ENCODE measurements at regions not wholly inside any gene's neighbourhood (a gene's known extent, or its start where the extent isn't known, plus 50 kb on each side); places are given as distances from the start of the nearest gene placed in this dataset.

GRCh38 chr16:85261657-85262557 is 149.6 kb upstream of the CIBAR2 start:
- Mint-ChIP-seq H3K9me3 (no peaks in the 10 kb centered on the region), H3K4me3 (no peak overlapping the region), H3K27me3 (peaks cover 16% of the 10 kb centered on the region), H3K4me1 (peaks cover 0 to 3% (median 0%) of the 10 kb centered on the region in 4 donors), H3K36me3 (no peaks in the 10 kb centered on the region), H3K27ac (no peak overlapping the region)
- H3K27me3 ChIP-seq (ENCODE audit: control insufficient read depth, insufficient read depth, low read length), result no peaks in the 10 kb centered on the region
- H3K27ac ChIP-seq (ENCODE audit: insufficient read depth, low read length, poor library complexity, severe bottlenecking), result no peak overlapping the region
- ATAC-seq (ENCODE audit: low read depth in 2 of 2) (no peak), DNase-seq (no peak)
- no peaks in the 10 kb centered on the region for H3K4me1 ChIP-seq (ENCODE audit: control insufficient read depth, insufficient read depth, low read length, poor library complexity, severe bottlenecking)
- H3K36me3 ChIP-seq (ENCODE audit: control insufficient read depth, insufficient read depth, low read length), result no peaks in the 10 kb centered on the region
- H3K9me3 ChIP-seq (ENCODE audit: control insufficient read depth in 2 of 2, low read length in 2 of 2), result no peaks in the 10 kb centered on the region
- no peak overlapping the region for H3K4me3 ChIP-seq (ENCODE audit: low read depth, low read length)

GRCh38 chr16:85262558-85263238 is 150.4 kb upstream of the CIBAR2 start:
- Mint-ChIP-seq H3K36me3 (no peaks in the 10 kb centered on the region), H3K9me3 (no peaks in the 10 kb centered on the region), H3K27ac (no peak overlapping the region), H3K4me1 (peaks cover 0 to 3% (median 0%) of the 10 kb centered on the region in 4 donors), H3K27me3 (peaks cover 15% of the 10 kb centered on the region), H3K4me3 (no peak overlapping the region)
- no peak overlapping the region for H3K27ac ChIP-seq (ENCODE audit: insufficient read depth, low read length, poor library complexity, severe bottlenecking)
- H3K36me3 ChIP-seq (ENCODE audit: control insufficient read depth, insufficient read depth, low read length), result no peaks in the 10 kb centered on the region
- H3K4me3 ChIP-seq (ENCODE audit: low read depth, low read length), result no peak overlapping the region
- DNase-seq (no peak), ATAC-seq (ENCODE audit: low read depth in 2 of 2) (no peak)
- no peaks in the 10 kb centered on the region for H3K27me3 ChIP-seq (ENCODE audit: control insufficient read depth, insufficient read depth, low read length)
- H3K9me3 ChIP-seq (ENCODE audit: control insufficient read depth in 2 of 2, low read length in 2 of 2), result no peaks in the 10 kb centered on the region
- H3K4me1 ChIP-seq (ENCODE audit: control insufficient read depth, insufficient read depth, low read length, poor library complexity, severe bottlenecking), result no peaks in the 10 kb centered on the region

- no peaks in the 10 kb centered on the region for H3K4me1 ChIP-seq (ENCODE audit: control insufficient read depth, insufficient read depth, low read length, poor library complexity, severe bottlenecking)
- no peak overlapping the region for H3K27ac Mint-ChIP-seq
- H3K4me1 Mint-ChIP-seq, result peaks cover 0 to 3% (median 0%) of the 10 kb centered on the region in 4 donors
- no peaks in the 10 kb centered on the region for H3K9me3 Mint-ChIP-seq
- DNase-seq (no peak), ATAC-seq (ENCODE audit: low read depth in 2 of 2) (no peak)
- no peaks in the 10 kb centered on the region for H3K36me3 ChIP-seq (ENCODE audit: control insufficient read depth, insufficient read depth, low read length)
- H3K27me3 ChIP-seq (ENCODE audit: control insufficient read depth, insufficient read depth, low read length), result no peaks in the 10 kb centered on the region
- H3K27ac ChIP-seq (ENCODE audit: insufficient read depth, low read length, poor library complexity, severe bottlenecking), result no peak overlapping the region
- no peak overlapping the region for H3K4me3 ChIP-seq (ENCODE audit: low read depth, low read length)
- H3K27me3 Mint-ChIP-seq, result peaks cover 10% of the 10 kb centered on the region
- H3K4me3 Mint-ChIP-seq, result no peak overlapping the region
- H3K36me3 Mint-ChIP-seq, result no peaks in the 10 kb centered on the region
- H3K9me3 ChIP-seq (ENCODE audit: control insufficient read depth in 2 of 2, low read length in 2 of 2), result no peaks in the 10 kb centered on the region
Observed at GRCh38 chr16:85263239-85263585, 150.9 kb upstream of the CIBAR2 start.

- Histone ChIP-seq H3K27ac (ENCODE audit: insufficient read depth, low read length, poor library complexity, severe bottlenecking) (no peak overlapping the region), H3K4me3 (ENCODE audit: low read depth, low read length) (no peak overlapping the region), H3K9me3 (ENCODE audit: control insufficient read depth in 2 of 2, low read length in 2 of 2) (no peaks in the 10 kb centered on the region), H3K27me3 (ENCODE audit: control insufficient read depth, insufficient read depth, low read length) (no peaks in the 10 kb centered on the region), H3K4me1 (ENCODE audit: control insufficient read depth, insufficient read depth, low read length, poor library complexity, severe bottlenecking) (no peaks in the 10 kb centered on the region), H3K36me3 (ENCODE audit: control insufficient read depth, insufficient read depth, low read length) (no peaks in the 10 kb centered on the region)
- Mint-ChIP-seq H3K27ac (no peak overlapping the region), H3K36me3 (no peaks in the 10 kb centered on the region), H3K27me3 (peaks cover 10% of the 10 kb centered on the region), H3K9me3 (no peaks in the 10 kb centered on the region), H3K4me1 (peaks cover 0 to 3% (median 0%) of the 10 kb centered on the region in 4 donors), H3K4me3 (no peak overlapping the region)
- DNase-seq (no peak), ATAC-seq (ENCODE audit: low read depth in 2 of 2) (no peak)
Observed at GRCh38 chr16:85264752-85265151, 152.5 kb upstream of the CIBAR2 start.

GRCh38 chr16:85265161-85265784 is 153.0 kb upstream of the CIBAR2 start:
- DNase-seq, result no peak
- Mint-ChIP-seq H3K4me3 (no peak overlapping the region), H3K9me3 (no peaks in the 10 kb centered on the region), H3K27ac (no peak overlapping the region), H3K27me3 (peaks cover 10% of the 10 kb centered on the region), H3K36me3 (no peaks in the 10 kb centered on the region), H3K4me1 (peaks cover 0 to 3% (median 0%) of the 10 kb centered on the region in 4 donors)
- Histone ChIP-seq H3K4me3 (ENCODE audit: low read depth, low read length) (no peak overlapping the region), H3K4me1 (ENCODE audit: control insufficient read depth, insufficient read depth, low read length, poor library complexity, severe bottlenecking) (no peaks in the 10 kb centered on the region), H3K27me3 (ENCODE audit: control insufficient read depth, insufficient read depth, low read length) (no peaks in the 10 kb centered on the region), H3K36me3 (ENCODE audit: control insufficient read depth, insufficient read depth, low read length) (no peaks in the 10 kb centered on the region), H3K9me3 (ENCODE audit: control insufficient read depth in 2 of 2, low read length in 2 of 2) (no peaks in the 10 kb centered on the region), H3K27ac (ENCODE audit: insufficient read depth, low read length, poor library complexity, severe bottlenecking) (no peak overlapping the region)
- no peak for ATAC-seq (ENCODE audit: low read depth in 2 of 2)

GRCh38 chr16:85265810-85266209 is 153.5 kb upstream of the CIBAR2 start:
- no peaks in the 10 kb centered on the region for H3K27me3 ChIP-seq (ENCODE audit: control insufficient read depth, insufficient read depth, low read length)
- no peaks in the 10 kb centered on the region for H3K9me3 ChIP-seq (ENCODE audit: control insufficient read depth in 2 of 2, low read length in 2 of 2)
- no peaks in the 10 kb centered on the region for H3K4me1 ChIP-seq (ENCODE audit: control insufficient read depth, insufficient read depth, low read length, poor library complexity, severe bottlenecking)
- H3K4me1 Mint-ChIP-seq, result peaks cover 0 to 3% (median 0%) of the 10 kb centered on the region in 4 donors
- no peak for DNase-seq
- H3K27ac Mint-ChIP-seq, result no peak overlapping the region
- no peak overlapping the region for H3K4me3 Mint-ChIP-seq
- H3K27me3 Mint-ChIP-seq, result peaks cover 10% of the 10 kb centered on the region
- H3K36me3 Mint-ChIP-seq, result no peaks in the 10 kb centered on the region
- H3K9me3 Mint-ChIP-seq, result no peaks in the 10 kb centered on the region
- no peaks in the 10 kb centered on the region for H3K36me3 ChIP-seq (ENCODE audit: control insufficient read depth, insufficient read depth, low read length)
- H3K27ac ChIP-seq (ENCODE audit: insufficient read depth, low read length, poor library complexity, severe bottlenecking), result no peak overlapping the region
- no peak for ATAC-seq (ENCODE audit: low read depth in 2 of 2)
- no peak overlapping the region for H3K4me3 ChIP-seq (ENCODE audit: low read depth, low read length)

GRCh38 chr16:85266857-85267256 is 154.6 kb upstream of the CIBAR2 start:
- H3K4me1 ChIP-seq (ENCODE audit: control insufficient read depth, insufficient read depth, low read length, poor library complexity, severe bottlenecking), result no peaks in the 10 kb centered on the region
- Mint-ChIP-seq H3K9me3 (no peaks in the 10 kb centered on the region), H3K4me1 (peaks cover 0 to 3% (median 0%) of the 10 kb centered on the region in 4 donors), H3K27me3 (peaks cover 10% of the 10 kb centered on the region), H3K27ac (no peak overlapping the region), H3K4me3 (no peak overlapping the region), H3K36me3 (no peaks in the 10 kb centered on the region)
- H3K4me3 ChIP-seq (ENCODE audit: low read depth, low read length), result no peak overlapping the region
- H3K36me3 ChIP-seq (ENCODE audit: control insufficient read depth, insufficient read depth, low read length), result no peaks in the 10 kb centered on the region
- no peak overlapping the region for H3K27ac ChIP-seq (ENCODE audit: insufficient read depth, low read length, poor library complexity, severe bottlenecking)
- no peaks in the 10 kb centered on the region for H3K9me3 ChIP-seq (ENCODE audit: control insufficient read depth in 2 of 2, low read length in 2 of 2)
- ATAC-seq (ENCODE audit: low read depth in 2 of 2) (no peak), DNase-seq (no peak)
- H3K27me3 ChIP-seq (ENCODE audit: control insufficient read depth, insufficient read depth, low read length), result no peaks in the 10 kb centered on the region

Data from CD4-positive, CD25-positive, alpha-beta regulatory T cell (primary cell).